HG02938 (cell line): ENCODE measurements at regions not wholly inside any gene's neighbourhood (a gene's known extent, or its start where the extent isn't known, plus 50 kb on each side); places are given as distances from the start of the nearest gene placed in this dataset.
"Not testable (repeated sequence)": the region's sequence is repeated elsewhere in the genome, so short reads cannot be mapped to it uniquely, and the experiment has no call there.

Experiments used
- ATAC-seq: cut with Tn5 transposase; IDR thresholded peaks from one replicate; pipeline ENCODE4 v1.9.1; 2021; ENCODE audit warnings: mild to moderate bottlenecking, moderate library complexity; ENCODE audit not compliant: unreplicated experiment

- ATAC-seq = no peak
Measured at GRCh38 chr18:40133253-40133652, 1821.8 kb upstream of the PIK3C3 start.

DNA sequence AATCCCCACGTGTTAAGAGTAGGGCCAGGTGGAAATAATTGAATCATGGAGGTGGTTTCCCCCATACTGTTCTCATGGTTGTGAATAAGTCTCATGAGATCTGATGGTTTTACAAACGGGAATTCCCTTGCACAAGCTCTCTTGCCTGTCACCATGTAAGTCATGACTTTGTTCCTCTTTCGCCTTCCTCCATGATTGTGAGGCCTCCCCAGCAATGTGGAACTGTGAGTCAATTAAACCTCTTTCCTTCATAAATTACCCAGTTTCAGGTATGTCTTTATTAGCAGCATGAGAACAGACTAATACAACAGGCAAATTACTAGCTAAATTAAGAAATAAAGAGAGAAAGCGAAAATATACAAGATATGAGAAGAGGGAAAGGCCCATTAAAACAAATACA lies 1822.6 kb upstream of the PIK3C3 start:
- ATAC-seq = not testable (repeated sequence)

DNA sequence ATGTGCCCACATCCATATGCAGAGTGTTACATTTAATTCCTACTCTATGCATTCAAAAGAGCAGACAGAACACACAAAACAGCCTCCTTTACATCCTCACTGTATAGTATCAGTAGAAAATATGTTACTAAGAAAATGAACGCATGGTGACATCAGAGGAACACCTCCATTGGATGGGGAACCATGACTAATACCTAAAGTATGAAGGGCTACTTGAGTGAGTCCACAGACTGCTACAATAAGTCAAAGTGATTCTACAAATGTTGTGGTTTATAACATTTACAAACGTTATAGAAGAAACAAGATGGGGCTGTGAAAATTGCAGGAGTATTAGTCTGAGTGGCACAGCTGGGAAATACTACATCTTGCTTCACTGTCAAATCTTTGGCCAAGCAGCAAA lies 1830.9 kb upstream of the PIK3C3 start:
- ATAC-seq = no peak

DNA sequence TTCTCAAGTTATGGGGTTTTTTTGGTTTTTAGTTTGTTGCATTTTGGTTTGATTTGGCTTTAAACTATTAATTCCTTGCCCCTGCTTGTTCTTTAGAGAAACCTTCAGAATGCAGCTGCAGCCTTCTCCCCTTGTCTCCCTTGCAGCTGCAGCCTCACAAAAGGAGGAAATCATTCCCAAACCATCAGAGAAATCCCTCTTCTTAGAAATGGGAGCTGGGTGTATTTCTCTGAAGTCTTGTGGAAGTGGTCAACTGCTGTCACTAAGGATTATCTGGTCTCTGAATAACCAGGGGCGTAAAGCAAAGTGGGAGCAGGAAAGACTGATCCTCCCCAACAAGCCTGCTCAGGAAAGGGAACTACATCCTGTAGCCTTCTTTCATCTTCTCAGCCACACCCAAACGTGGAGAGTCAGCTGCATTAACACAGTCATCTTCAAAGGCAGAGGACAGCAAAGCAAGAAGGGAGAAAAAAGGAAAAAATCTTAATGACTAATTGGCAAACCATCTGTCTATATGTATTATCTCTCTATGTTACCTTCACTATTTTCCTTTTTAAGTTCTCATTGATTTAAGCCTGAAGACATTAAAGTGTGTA lies 1834.1 kb upstream of the PIK3C3 start:
- ATAC-seq = no peak

- no peak for ATAC-seq
Measured at GRCh38 chr18:40120356-40120755, 1834.7 kb upstream of the PIK3C3 start.

GRCh38 chr18:40119581-40119980 lies 1835.5 kb upstream of the PIK3C3 start:
- ATAC-seq = not testable (repeated sequence)

GRCh38 chr18:40110455-40110854 lies 1844.6 kb upstream of the PIK3C3 start:
- ATAC-seq = no peak

DNA sequence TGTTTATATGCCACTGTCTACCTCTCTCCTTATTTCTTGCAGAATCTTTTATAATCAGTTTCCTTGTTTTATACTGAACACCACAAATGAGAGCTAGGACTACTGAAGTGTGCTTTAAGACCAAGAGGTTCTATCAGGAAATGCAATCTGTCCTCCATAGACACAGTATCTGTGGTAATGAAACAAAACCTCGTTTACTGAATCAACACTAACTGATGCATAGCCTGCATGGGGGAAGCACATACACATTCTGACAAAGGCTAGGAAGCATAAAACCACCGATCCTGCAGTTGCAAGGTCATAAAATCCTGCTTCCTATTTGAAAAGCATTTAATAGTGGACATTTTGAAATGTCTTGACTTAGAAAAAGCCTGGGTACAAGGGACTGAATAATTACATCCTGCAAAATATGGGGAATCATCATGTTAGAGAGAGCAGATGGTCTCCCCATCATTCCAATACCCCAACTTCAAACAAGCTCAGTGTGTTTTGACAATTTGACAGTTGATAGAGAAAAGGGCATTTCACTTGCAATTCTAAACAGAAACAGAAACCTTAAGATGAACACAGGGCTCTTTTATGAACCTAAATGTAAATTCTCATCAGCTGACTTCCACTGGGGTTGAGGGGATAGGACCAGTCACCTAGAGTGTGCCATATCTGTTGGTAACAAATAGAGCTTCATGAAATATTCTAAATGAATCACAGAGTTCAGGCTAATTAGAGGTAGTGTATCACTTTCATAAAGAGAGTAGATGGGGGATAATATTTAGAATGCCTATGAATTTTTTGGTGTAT lies 1845.6 kb upstream of the PIK3C3 start:
- ATAC-seq = no peak

GRCh38 chr18:40108596-40108995 lies 1846.4 kb upstream of the PIK3C3 start:
- ATAC-seq = no peak

GRCh38 chr18:40102903-40103302 lies 1852.1 kb upstream of the PIK3C3 start:
- ATAC-seq = no peak

GRCh38 chr18:40099641-40100040 lies 1855.4 kb upstream of the PIK3C3 start:
- no peak for ATAC-seq

GRCh38 chr18:40096675-40097074 lies 1858.4 kb upstream of the PIK3C3 start:
- no peak for ATAC-seq

DNA sequence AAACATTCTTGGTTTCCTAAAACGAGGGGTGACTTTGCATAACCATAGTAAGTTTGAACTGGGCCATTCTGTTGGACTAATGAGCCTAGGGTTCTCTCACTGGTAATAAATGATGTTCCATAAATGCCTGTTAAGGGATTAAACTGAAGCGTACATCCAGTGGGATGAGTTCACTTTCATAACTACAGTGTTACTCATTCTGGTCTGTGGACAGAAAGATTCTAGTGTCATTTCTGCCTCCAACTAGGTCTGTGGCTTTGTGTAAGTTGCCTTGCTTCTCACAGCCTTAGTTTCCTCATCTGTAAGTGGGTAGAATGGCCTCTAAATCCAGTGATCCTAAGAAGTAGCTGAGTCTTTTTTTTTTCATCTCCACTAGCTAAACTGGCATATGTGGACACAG lies 1860.6 kb upstream of the PIK3C3 start:
- ATAC-seq = no peak

DNA sequence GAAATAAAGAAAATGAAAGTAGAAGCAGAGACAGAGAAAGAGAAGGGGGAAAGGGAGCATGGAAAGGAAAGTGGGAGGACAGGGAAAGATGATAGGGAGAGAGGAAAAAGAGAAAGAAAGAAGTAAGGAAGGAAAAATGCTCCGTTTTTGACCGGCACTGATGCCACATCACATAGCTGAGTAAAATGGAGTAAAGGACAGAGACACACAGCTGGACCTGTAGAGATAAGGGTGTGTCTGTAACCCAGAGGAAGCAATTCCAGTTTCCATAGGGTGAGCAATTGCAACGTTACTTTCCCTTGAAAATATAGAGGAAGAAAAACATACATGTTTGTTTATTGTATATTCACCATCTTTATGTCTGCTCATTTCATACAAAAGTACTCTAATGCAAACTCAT lies 1866.9 kb upstream of the PIK3C3 start:
- no peak for ATAC-seq

- no peak for ATAC-seq
Measured at GRCh38 chr18:40079786-40080185, 1875.2 kb upstream of the PIK3C3 start.

DNA sequence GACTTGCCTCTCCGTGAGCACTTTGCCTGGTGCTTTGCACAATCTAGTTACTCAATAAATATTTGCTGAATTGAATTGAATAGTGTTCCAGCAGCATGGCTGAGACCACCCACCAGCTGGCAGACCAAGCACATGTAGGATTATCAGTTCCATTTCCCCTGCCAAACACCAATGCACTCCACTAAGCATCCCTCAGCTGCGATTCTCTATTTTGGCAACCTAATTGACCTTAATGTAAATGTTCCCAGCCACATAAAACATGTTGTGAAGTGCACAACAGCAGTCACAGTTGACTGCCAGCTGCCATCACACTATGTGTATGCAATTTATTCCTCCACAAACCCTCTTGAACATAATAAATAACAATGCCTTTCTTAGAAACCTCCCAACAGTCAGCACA lies 1879.4 kb upstream of the PIK3C3 start:
- no peak for ATAC-seq

DNA sequence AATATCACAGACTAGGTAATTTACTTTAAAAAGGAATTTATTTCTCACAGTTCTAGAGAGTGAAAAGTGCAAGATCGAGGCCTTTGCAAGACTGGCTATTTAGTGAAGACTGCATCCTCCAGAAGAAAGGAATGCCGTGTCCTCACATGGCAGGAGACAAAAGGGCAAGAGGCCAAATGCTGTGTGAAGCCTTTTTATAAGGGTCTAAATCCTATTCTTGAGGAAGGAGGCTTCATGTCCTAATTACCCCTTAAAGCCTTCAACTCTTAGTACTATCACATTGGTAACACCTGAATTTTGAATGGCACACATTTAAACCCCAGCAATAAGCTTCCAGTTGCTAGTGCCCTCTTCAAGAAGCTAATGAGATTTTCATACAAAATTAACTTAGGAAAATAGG lies 1882.3 kb upstream of the PIK3C3 start:
- no peak for ATAC-seq

DNA sequence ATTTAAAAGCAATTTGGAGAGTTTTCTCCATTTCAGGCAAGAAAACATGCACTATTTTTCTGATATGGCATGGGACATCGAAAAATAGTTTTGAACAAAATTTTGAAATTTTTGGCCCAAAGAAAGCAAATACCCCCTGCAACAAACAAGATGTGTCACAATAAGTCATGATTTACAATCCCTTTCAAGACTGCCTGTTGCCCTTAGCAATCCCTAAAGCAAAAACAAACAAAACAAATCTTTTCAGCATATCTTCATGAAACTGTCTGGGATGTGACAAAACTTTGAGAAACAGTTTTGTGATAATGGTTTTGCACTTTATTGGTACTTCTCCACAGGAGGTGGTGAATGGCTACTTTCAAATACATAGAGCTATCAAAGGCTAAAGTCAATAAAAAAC lies 1888.7 kb upstream of the PIK3C3 start:
- ATAC-seq = no peak

DNA sequence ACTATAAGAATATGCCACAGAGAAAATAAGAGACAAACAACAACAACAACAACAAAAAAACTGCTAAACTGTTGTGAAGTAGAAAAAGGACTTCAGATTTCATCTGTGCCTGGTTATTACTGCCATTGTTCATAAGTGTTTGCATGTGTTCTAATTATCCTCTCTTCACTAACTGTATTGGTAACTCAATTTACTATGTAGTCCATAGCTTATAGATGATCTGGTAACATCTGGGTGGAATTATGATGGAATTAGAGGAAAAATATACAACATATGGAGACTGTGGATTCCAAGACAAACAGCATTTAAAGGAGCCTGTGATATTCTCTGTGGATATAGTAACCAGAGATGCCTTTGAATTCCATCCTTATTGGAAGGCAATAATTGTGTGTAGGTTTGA lies 1891.5 kb upstream of the PIK3C3 start:
- no peak for ATAC-seq

DNA sequence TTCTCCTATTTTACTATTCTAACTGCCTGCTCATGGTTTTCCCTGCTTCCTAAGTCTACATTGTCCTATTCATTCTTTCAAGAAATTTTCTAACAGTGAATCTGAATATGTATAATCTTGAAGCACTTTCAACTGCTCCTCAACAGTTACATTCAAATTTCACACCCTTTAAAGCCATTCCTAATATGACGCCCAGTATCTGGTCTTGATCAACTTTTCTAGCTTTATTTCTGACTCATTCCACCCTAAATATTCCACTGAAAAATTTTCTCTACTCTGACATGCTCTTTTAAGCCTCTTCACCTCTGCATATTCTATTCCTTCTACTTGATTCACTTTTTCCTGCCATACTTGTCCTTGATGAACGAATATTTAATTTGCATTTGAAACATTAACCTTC lies 1893.9 kb upstream of the PIK3C3 start:
- ATAC-seq = no peak

DNA sequence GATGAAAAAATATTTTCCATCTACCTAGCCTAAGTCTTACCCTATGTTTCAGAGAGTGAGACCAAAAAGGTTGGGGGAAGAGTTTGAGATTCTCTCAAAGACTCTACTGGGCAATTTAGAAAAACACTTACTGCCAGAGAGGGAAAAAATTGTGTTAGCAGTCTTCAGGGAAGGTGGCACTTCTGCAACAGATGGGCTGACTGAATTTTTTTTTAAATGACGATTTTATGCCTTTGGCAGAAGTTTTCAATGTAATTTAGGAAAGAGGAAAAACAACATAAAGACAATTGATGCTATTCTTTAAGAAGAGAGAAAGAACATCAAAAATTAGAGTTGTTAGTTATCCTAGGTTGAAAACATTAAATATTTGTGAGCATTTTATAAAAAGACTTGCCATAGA lies 1894.5 kb upstream of the PIK3C3 start:
- ATAC-seq = no peak

- ATAC-seq = no peak
Measured at GRCh38 chr18:40058811-40059570, 1896.0 kb upstream of the PIK3C3 start.
